Caco-2 (cell line): ENCODE measurements at regions not wholly inside any gene's neighbourhood (a gene's known extent, or its start where the extent isn't known, plus 50 kb on each side); places are given as distances from the start of the nearest gene placed in this dataset.
"Not testable (repeated sequence)": the region's sequence is repeated elsewhere in the genome, so short reads cannot be mapped to it uniquely, and the experiment has no call there.

Experiments
- BruUV-seq: library from RNA; stranded (reverse); fragments of 400-500 nt; replicated peaks from 2 replicates; lab custom pipeline; 2021; lab: Mats Ljungman, UMichigan
- CTCF ChIA-PET: fragments of 300-600 bp; sonication (Branson Sonifier 250); formaldehyde crosslinking; loops from one replicate; lab custom pipeline; 2022; ENCODE audit warnings: antibody characterized with exemption; lab: Charles Lee
- POLR2A ChIA-PET: fragments of 300-600 bp; sonication (Branson Sonifier 250); formaldehyde crosslinking; loops from one replicate; lab custom pipeline; 2022; ENCODE audit warnings: antibody characterized with exemption; lab: Charles Lee
- DNase-seq, 2 experiments: peaks; one replicate each; pipeline versions ENCODE4 v3.0.0 to v3.0.0-alpha.2; 2020 to 2022
- H3K27me3 ChIP-seq: replicated peaks from 2 replicates; pipeline ENCODE4 v1.6.0; 2011; ENCODE audit warnings: low read length; ENCODE audit not compliant: control insufficient read depth, insufficient read depth
- H3K36me3 ChIP-seq: 2 replicates; pipeline ENCODE4 v1.5.1; 2011; ENCODE audit warnings: low read length; ENCODE audit not compliant: control insufficient read depth, insufficient read depth
- H3K4me1 ChIP-seq: fragments of 250-450 bp; sonication (Bioruptor Pico); 2 replicates; pipeline ENCODE4 v1.5.1; 2020; ENCODE audit warnings: mild to moderate bottlenecking
- H3K4me3 ChIP-seq: 2 replicates; pipeline ENCODE4 v1.5.1; 2011; ENCODE audit warnings: low read depth, mild to moderate bottlenecking, control low read depth, low read length
- H3K9me3 ChIP-seq: fragments of 250-450 bp; sonication (Bioruptor Pico); 2 replicates; pipeline ENCODE4 v1.5.1; 2020; ENCODE audit warnings: mild to moderate bottlenecking, moderate library complexity
- H3K27ac Mint-ChIP-seq: one replicate; pipeline ENCODE4 v1.8.0; 2022; ENCODE audit warnings: mixed read lengths; ENCODE audit not compliant: unreplicated experiment
- H3K27me3 Mint-ChIP-seq: one replicate; pipeline ENCODE4 v1.8.0; 2022; ENCODE audit warnings: mixed read lengths; ENCODE audit not compliant: insufficient read depth, unreplicated experiment
- H3K36me3 Mint-ChIP-seq: one replicate; pipeline ENCODE4 v1.8.0; 2022; ENCODE audit warnings: mild to moderate bottlenecking, mixed read lengths; ENCODE audit not compliant: insufficient read depth, unreplicated experiment
- H3K4me1 Mint-ChIP-seq: one replicate; pipeline ENCODE4 v1.8.0; 2022; ENCODE audit warnings: low read depth, mixed read lengths; ENCODE audit not compliant: unreplicated experiment
- H3K4me3 Mint-ChIP-seq: one replicate; pipeline ENCODE4 v1.8.0; 2022; ENCODE audit warnings: mild to moderate bottlenecking, moderate library complexity, mixed read lengths; ENCODE audit not compliant: unreplicated experiment
- H3K9me3 Mint-ChIP-seq: one replicate; pipeline ENCODE4 v1.8.0; 2022; ENCODE audit warnings: mixed read lengths; ENCODE audit not compliant: unreplicated experiment
- CTCF ChIP-seq, 2 experiments: fragments of 200-600 bp in 1 of 2; IDR thresholded peaks; 1 replicate in 1 of 2; 2 replicates in 1 of 2; pipeline versions ENCODE4 v1.5.1 to v1.8.0; 2011 to 2022; ENCODE audit warnings: antibody characterized with exemption in 1 of 2, control low read depth in 1 of 2, inconsistent platforms in 1 of 2, low read depth in 1 of 2, low read length in 1 of 2, mild to moderate bottlenecking in 1 of 2, moderate library complexity in 1 of 2; ENCODE audit not compliant: insufficient read depth in 1 of 2, severe bottlenecking in 1 of 2, unreplicated experiment in 1 of 2
- intact Hi-C: fragments of 100-400 bp; cut with micrococcal nuclease; formaldehyde crosslinking; loops from one replicate; pipeline ENCODE4 v1.10.0; 2022; ENCODE audit not compliant: unreplicated experiment

- Mint-ChIP-seq H3K27ac (no peak overlapping the region), H3K4me1 (no peaks in the 10 kb centered on the region), H3K36me3 (no peaks in the 10 kb centered on the region), H3K27me3 (peaks cover 4% of the 10 kb centered on the region), H3K9me3 (no peaks in the 10 kb centered on the region), H3K4me3 (no peak overlapping the region)
- no peaks in the 10 kb centered on the region for H3K4me1 ChIP-seq
- intact Hi-C loops: no loop called here
- no peaks in the 10 kb centered on the region for H3K27me3 ChIP-seq
- no TSS peak for BruUV-seq
- CTCF ChIA-PET: no interaction called here
- no peak for TF ChIP-seq CTCF (IDR thresholded peaks at IDR 0.05; ENCODE audit: insufficient read depth in 1 of 2, low read depth in 1 of 2, low read length in 1 of 2, severe bottlenecking in 1 of 2, unreplicated experiment in 1 of 2)
- no peak for DNase-seq
- H3K4me3 ChIP-seq: no peak overlapping the region
- no peaks in the 10 kb centered on the region for H3K36me3 ChIP-seq
- H3K9me3 ChIP-seq: no peaks in the 10 kb centered on the region
- POLR2A ChIA-PET: no interaction called here
Observed at GRCh38 chr6:103819509-103819908, 1040.2 kb downstream of the HACE1 start.

GRCh38 chr6:103812970-103813369 is 1046.7 kb downstream of the HACE1 start:
- Histone ChIP-seq H3K36me3 (no peaks in the 10 kb centered on the region), H3K4me1 (no peaks in the 10 kb centered on the region), H3K4me3 (no peak overlapping the region), H3K27me3 (no peaks in the 10 kb centered on the region), H3K9me3 (no peaks in the 10 kb centered on the region)
- Mint-ChIP-seq H3K4me1 (no peaks in the 10 kb centered on the region), H3K27me3 (no peaks in the 10 kb centered on the region), H3K27ac (no peak overlapping the region), H3K9me3 (no peaks in the 10 kb centered on the region), H3K36me3 (no peaks in the 10 kb centered on the region), H3K4me3 (no peak overlapping the region)
- BruUV-seq: no TSS peak
- no peak for DNase-seq
- POLR2A ChIA-PET: no interaction called here
- CTCF ChIA-PET: no interaction called here
- TF ChIP-seq CTCF (IDR thresholded peaks at IDR 0.05; ENCODE audit: insufficient read depth in 1 of 2, low read depth in 1 of 2, low read length in 1 of 2, severe bottlenecking in 1 of 2, unreplicated experiment in 1 of 2): no peak
- intact Hi-C loops: no loop called here

- POLR2A ChIA-PET, H3K36me3 ChIP-seq, DNase-seq, H3K4me3 Mint-ChIP-seq, H3K27ac Mint-ChIP-seq, H3K4me1 ChIP-seq, H3K36me3 Mint-ChIP-seq, H3K9me3 ChIP-seq, H3K9me3 Mint-ChIP-seq, H3K27me3 Mint-ChIP-seq, H3K27me3 ChIP-seq, intact Hi-C loops, BruUV-seq, H3K4me1 Mint-ChIP-seq, H3K4me3 ChIP-seq, CTCF ChIA-PET: not testable (repeated sequence)
Observed at GRCh38 chr6:103801901-103802479, 1057.7 kb downstream of the HACE1 start.
